ENCODE measurements at regions not wholly inside any gene's neighbourhood (a gene's known extent, or its start where the extent isn't known, plus 50 kb on each side); places are given as distances from the start of the nearest gene placed in this dataset.

DNA sequence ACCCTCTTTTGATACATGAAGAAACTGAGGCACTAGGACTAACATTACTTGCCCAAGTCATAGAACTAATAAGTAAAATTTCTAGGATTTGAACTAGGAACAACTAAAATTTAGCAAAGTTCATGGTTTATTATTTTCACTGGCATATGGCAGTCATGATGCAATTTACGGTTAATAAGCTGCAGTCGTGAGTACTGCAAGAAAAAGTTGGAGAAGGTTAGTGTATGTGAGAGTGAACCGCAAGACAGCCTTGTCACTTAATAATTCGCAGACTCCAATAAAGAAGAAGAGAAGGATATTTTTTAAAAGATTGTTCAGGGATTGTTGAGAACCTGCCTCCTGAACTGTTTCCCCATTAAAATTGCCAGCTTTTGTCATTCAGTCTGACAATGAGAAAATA lies 663.4 kb upstream of the TENM4 start:
- H2BK12ac ChIP-seq (ENCODE audit: insufficient read length, low read depth, low read length) = no peak overlapping the region
- Mint-ChIP-seq H3K4me1 (peaks cover 3 to 4% of the 10 kb centered on the region in 2 experiments; a peak in 2 of 4 replicates), H3K9me3 (no peaks in the 10 kb centered on the region), H3K27ac (no peak overlapping the region), H3K36me3 (ENCODE audit: insufficient read depth in 1 of 3, low read depth in 3 of 3) (no peaks in the 10 kb centered on the region), H3K4me3 (no peak overlapping the region), H3K27me3 (ENCODE audit: low read depth) (no peaks in the 10 kb centered on the region; the same call in none of the 2 replicates)
- H4K8ac ChIP-seq (replicated peaks; ENCODE audit: insufficient read length, low read depth, low read length) = no peak overlapping the region
- no peak overlapping the region for H2AK5ac ChIP-seq (ENCODE audit: insufficient read length, low read length)
- no peak overlapping the region for H4K5ac ChIP-seq (ENCODE audit: insufficient read length, low read depth, low read length)
- no peak overlapping the region for H2BK120ac ChIP-seq (ENCODE audit: low read depth, low read length, poor library complexity, severe bottlenecking)
- WGBS (ENCODE audit: extremely low coverage, insufficient read length, low lambda C conversion rate) = no CpG with 5 or more reads among the region's 4 CpGs
- no peak overlapping the region for H3K4ac ChIP-seq (ENCODE audit: low read depth, low read length)
- H2BK20ac ChIP-seq (ENCODE audit: low read depth, low read length, poor library complexity, severe bottlenecking) = no peak overlapping the region
- TF ChIP-seq, protein P1, sequence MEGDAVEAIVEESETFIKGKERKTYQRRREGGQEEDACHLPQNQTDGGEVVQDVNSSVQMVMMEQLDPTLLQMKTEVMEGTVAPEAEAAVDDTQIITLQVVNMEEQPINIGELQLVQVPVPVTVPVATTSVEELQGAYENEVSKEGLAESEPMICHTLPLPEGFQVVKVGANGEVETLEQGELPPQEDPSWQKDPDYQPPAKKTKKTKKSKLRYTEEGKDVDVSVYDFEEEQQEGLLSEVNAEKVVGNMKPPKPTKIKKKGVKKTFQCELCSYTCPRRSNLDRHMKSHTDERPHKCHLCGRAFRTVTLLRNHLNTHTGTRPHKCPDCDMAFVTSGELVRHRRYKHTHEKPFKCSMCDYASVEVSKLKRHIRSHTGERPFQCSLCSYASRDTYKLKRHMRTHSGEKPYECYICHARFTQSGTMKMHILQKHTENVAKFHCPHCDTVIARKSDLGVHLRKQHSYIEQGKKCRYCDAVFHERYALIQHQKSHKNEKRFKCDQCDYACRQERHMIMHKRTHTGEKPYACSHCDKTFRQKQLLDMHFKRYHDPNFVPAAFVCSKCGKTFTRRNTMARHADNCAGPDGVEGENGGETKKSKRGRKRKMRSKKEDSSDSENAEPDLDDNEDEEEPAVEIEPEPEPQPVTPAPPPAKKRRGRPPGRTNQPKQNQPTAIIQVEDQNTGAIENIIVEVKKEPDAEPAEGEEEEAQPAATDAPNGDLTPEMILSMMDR (conservative IDR thresholded peaks at IDR 0.05) = no peak
- H3K4me2 ChIP-seq (ENCODE audit: insufficient read depth, insufficient read length, low read length) = no peak overlapping the region
- no peak overlapping the region for H2BK5ac ChIP-seq (ENCODE audit: insufficient read length, low read length)
- no peaks in the 10 kb centered on the region for H3K9me3 ChIP-seq (ENCODE audit: control insufficient read depth, low read depth, low read length)
- H4K91ac ChIP-seq (ENCODE audit: insufficient read length, low read depth, low read length) = no peak overlapping the region
- no peak overlapping the region for H3K23ac ChIP-seq (ENCODE audit: insufficient read length, low read depth, low read length)
- H3K23me2 ChIP-seq (ENCODE audit: insufficient read length, low read depth, low read length, poor library complexity, severe bottlenecking) = no peaks in the 10 kb centered on the region
- no peak overlapping the region for H3K56ac ChIP-seq (ENCODE audit: insufficient read length, low read depth, low read length)
- H3K79me1 ChIP-seq (ENCODE audit: insufficient read depth, low read depth, low read length, poor library complexity, severe bottlenecking) = no peaks in the 10 kb centered on the region
- no peaks in the 10 kb centered on the region for H4K20me1 ChIP-seq (ENCODE audit: control insufficient read depth, insufficient read depth, insufficient read length)
- no peak overlapping the region for H2AFZ ChIP-seq (ENCODE audit: low read length)
- H3T11ph ChIP-seq (ENCODE audit: low read length) = no peak overlapping the region
- H3K79me2 ChIP-seq (ENCODE audit: insufficient read depth, low read length) = no peaks in the 10 kb centered on the region
- no peak overlapping the region for H3K9ac ChIP-seq (ENCODE audit: extremely low read depth, insufficient read length, low read length)
- H3K27ac ChIP-seq (ENCODE audit: insufficient read length, low read depth, low read length) = no peak overlapping the region
- no peak for DNase-seq
- H2BK15ac ChIP-seq (ENCODE audit: low read depth, low read length) = no peak overlapping the region
- no peaks in the 10 kb centered on the region for H3K27me3 ChIP-seq (ENCODE audit: insufficient read depth, low read length)
- no peak overlapping the region for H3K18ac ChIP-seq (ENCODE audit: insufficient read length, low read depth, low read length)
- no peaks in the 10 kb centered on the region for H3K4me1 ChIP-seq (ENCODE audit: insufficient read depth, low read length)
- no peak overlapping the region for H3K14ac ChIP-seq (ENCODE audit: insufficient read depth, low read length)

All from H9 (cell line).